ENCODE measurements at regions not wholly inside any gene's neighbourhood (a gene's known extent, or its start where the extent isn't known, plus 50 kb on each side); places are given as distances from the start of the nearest gene placed in this dataset.

DNA sequence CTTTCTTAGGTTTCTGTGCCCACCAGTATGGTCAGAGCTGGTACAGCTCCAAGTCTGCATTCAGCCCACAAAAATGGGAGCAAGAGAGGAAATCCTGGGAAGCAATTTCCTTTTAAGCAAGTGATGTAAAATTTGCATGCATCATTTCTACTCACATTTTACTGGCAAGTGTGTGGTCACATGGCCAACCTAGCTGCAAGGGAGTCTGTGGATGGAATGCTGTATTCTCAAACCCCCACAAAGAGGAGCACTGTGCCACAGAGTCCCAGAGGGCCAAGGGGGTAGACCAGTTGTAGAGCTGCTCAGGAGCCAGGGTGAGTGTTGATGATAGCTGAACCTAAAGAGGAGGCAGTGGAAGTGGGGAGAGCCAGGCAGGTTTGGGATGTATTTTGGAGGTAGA is 154.3 kb upstream of the SPRY4 start:
- in situ Hi-C loops (cut with HindIII; ENCODE audit: low sequenced_read_pairs), result no loop called here

DNA sequence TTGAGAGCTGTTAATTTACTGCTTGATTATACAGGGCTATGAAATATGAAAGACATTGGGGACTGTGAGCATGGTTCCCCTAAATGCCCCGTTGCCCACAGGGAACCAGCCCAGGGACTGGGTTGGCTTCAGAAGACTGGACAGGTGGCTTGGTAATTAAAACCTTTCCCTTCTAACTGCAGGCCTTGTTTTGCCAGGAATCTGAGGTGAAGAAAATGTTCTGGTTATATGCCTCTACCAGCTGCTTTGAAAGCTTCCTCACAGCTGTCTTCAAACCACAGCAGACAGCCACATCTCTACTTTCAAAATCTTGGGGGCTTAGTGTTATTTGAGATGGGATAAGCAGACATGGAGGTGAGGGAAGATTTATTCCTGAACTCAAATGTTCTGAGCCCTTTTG is 153.3 kb upstream of the SPRY4 start:
- in situ Hi-C loops (cut with HindIII; ENCODE audit: low sequenced_read_pairs), result no loop called here

DNA sequence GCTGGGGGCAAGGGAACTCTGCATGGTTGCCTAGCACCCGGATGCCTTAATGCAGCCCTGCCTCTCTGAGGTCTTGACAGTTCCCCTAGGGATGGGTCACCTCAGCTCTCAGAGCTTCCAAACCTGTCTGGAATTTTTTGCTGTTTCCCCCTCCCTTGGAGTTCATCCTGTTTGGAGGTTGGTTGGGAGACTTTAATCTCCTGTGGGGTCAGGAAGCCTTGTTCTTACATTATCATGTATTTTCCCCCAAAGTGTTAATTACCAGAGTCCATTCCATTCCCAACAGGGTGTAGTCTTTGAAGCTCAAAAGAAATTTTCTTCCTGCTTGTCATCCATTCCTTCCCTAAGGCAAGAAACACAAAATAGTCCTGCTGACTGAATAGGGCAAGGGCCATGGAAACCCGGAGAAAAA is 150.3 kb upstream of the SPRY4 start:
- in situ Hi-C loops (cut with HindIII; ENCODE audit: low sequenced_read_pairs), result no loop called here

DNA sequence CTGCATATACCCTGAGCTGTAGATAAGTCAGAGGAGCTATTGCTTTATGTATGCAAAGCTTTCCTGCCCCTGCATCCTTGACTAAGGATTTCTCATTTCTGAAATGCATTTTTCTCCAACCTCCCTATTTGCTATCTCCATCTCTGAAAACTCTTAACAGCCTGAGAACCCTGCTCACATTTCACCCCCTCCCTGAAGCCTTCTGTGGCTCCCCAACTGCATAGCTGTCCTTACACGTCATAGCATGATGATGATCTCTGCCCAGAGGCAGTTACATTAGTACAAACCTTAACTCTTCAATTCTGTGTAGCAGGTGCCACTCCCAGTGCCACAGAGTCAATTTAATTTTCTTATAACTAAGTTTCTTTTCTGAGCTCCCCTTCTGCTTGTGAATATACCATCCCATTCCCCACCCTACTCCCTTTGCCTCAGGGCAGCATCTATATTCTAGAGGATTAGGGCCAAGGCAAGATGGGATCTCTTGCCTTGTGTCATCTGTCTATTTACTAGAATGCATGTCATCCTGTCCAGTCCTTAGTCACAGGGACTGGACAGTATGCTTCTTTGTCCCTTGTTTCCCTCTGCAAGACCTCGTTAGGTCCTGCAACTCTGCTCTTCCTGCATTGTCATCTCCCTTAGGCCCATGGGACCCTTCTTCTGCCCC is 149.7 kb upstream of the SPRY4 start:
- in situ Hi-C loops (cut with HindIII; ENCODE audit: low sequenced_read_pairs), result no loop called here

DNA sequence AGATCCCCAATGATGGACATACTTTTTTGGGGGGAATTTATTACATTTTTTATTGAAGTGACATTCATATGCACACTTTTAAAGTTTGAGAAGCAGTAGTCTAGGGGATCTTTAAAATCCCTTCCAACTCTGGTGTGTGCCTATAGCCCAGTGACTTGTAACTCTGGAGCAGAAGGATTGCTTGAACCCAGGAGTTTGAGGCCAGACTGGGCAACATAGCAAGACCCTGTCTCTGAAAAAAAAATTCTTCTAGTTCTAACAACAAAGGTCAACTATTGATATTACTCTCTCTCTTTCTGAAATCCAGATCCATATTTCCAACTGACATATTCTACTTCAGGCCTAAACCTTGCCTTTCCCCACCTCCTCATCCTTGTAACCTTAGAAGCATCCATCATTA is 148.2 kb upstream of the SPRY4 start:
- in situ Hi-C loops (cut with HindIII; ENCODE audit: low sequenced_read_pairs), result no loop called here

DNA sequence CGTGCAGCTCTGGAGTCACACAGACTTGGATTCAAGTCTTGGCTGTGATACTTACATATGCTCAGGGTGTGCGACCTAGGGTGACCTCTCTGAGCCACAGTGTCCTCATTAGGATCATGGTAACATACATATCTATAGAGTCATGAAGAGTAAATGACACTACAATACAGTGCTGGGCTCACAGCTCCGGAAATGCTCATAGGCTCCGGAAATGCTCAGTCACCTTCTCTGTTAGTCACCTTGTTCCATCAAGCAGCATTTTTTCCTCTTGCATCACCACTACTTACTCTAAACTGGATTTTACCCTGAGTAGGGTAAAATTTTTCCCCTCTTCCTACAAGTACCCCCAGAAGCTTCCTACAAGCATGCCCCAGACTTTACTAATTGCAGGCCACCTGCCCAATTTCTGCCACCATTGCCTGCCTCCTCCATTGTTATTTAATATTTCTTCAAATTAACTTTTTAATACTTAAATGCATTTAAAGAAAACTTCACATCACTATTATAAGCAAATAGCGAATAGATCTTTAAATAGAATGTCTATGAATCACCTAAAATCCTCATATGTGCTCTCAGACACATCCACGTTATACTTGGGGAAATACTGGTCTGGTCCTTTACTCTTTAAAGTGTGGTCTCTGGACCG is 147.6 kb upstream of the SPRY4 start:
- in situ Hi-C loops (cut with HindIII; ENCODE audit: low sequenced_read_pairs), result no loop called here

DNA sequence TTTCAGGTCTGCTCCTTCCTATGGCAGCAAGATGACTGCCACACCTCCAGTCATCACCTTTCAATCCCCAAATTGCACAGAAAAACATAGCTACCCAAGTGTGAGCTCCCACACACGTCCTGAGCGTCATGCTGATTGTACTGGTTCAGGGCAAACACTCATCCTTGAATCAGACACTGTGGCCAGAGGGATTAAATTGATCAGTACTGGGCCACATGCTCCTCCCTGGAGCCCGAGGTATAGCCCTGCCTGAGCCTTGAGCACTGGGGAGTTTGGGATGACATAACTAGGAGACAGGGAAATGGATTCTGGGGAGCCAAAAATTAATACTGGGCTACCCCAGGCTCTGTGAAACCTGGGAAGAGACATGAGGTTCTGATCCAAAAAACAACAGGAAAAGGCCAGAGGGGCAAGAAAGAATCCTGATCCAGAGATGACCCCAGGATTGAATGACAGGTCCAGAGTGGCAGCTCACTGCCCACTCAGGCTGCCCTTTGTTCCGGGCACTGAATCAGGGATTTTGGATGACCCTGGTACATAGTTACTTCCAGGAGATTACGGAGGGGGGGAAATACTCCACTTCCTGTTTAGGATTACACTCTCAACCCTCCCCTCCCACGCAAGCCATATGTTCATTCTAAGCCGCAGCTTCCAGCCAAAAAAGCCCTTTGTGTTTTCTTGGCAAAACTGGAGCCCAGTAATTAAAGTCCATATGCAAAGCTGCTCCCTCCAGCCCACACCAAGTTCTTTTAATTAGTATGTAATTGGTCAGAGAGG is 141.6 kb upstream of the SPRY4 start:
- in situ Hi-C loops (cut with HindIII; ENCODE audit: low sequenced_read_pairs), result no loop called here

DNA sequence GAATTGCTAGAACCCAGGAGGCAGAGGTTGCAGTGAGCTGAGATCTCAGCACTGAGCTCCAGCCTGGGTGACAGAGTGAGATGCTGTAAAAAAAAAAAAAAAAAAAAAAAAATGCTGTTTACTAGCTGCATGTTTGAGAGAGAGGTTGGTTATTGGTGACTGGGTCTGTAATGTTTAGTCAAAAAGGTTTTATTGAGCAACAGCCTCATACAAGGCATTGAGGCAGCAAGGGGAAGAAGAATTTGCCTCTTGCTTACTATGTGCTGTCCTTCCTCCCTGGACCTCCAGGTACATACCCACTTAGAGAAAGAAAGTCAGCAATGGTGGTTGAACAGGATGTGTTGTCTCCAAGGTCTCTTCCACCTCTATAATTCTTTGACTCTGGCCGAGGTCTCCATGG is 140.7 kb upstream of the SPRY4 start:
- in situ Hi-C loops (cut with HindIII; ENCODE audit: low sequenced_read_pairs), result no loop called here

DNA sequence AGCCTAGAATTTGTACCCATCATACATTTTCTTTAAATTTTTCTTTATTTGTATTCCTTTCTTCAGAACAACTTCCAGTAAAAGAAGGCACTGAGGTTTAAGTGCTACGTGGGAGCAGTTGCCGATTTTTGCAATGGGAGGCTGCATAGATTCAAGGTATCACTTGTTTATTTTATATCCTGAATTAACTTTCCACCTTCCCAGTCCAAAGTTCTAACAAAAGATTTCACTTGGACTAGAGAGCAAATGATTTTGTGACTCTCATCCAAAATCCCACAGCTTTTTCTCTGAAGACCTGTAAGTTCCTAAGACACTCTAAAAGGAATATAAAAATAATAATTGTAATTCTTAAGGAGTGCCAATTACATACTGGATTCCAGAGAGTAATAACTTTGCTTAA is 139.1 kb upstream of the SPRY4 start:
- in situ Hi-C loops (cut with HindIII; ENCODE audit: low sequenced_read_pairs), result loop anchor here (5.0 kb wide), 1 partner anchor 102 kb away; no protein-coding TSS in a partner anchor

DNA sequence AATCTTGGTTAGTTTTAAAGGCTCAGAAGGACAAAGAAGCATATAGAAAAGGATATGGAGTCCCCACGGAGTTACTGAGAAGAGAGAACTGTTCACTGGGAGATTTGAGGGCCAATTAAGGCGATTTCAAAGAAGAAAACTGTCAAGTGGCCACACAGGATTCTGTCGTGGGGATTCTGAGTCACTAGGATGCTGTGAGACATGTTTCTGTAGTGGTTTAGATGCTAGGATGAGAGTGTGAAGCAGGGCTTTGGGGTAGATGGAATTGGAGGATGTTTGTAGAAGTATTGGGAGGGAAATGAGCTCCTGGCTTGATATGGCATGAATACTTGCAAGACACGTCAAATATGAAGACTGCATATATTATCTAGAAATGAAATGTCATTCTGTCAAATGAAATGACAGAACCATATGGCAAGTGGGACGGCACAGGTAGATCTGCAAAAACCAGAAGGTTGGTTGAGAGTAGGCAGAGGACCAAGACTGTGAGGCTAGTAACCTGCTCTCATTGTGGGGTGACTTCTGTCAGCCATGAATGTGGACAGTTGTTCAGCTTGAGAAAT is 136.3 kb upstream of the SPRY4 start:
- in situ Hi-C loops (cut with HindIII; ENCODE audit: low sequenced_read_pairs), result loop anchor here (5.0 kb wide), 1 partner anchor 99 kb away; no protein-coding TSS in a partner anchor

DNA sequence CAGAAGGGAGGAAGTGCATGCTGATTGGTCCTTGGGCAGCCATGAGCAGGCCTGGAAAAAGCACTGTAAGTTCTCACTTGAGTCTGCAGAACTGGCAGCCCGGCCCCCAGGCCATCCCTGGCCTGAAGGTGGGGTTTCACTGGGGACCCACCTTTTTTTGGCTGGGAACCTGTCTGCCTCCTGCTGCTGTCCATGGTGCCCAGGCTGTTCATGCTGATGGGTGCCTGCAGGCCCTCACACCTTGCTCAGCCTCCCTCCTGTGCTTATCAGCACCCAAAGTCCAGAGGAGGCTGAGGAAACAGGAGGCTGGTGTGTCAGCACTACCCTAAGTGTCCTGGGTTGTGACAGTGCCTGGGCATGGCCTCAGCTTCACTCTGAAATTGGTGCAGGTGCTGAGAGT is 134.4 kb upstream of the SPRY4 start:
- in situ Hi-C loops (cut with HindIII; ENCODE audit: low sequenced_read_pairs), result loop anchor here (10.0 kb wide), 1 partner anchor 86 kb away; no protein-coding TSS in a partner anchor

DNA sequence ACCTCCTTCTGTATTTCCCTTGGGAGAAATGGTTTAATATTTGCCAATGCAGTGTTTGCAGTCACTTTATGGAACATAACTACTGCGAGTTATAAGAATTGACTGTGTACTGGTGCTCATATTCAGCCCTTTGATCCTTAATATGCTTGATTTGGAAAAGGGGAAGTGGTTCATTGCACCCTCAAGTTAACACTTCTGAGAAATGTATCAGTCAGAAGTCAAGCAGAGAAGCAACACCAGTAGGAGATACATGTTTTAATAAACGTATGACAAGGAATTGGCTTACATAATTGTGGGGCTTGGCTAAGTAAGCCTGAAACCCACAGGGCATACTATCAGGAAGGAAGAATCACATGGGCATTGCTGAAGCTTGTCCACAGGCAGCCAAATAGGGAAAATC is 131.0 kb upstream of the SPRY4 start:
- in situ Hi-C loops (cut with HindIII; ENCODE audit: low sequenced_read_pairs), result loop anchor here (10.0 kb wide), 1 partner anchor 89 kb away; no protein-coding TSS in a partner anchor

DNA sequence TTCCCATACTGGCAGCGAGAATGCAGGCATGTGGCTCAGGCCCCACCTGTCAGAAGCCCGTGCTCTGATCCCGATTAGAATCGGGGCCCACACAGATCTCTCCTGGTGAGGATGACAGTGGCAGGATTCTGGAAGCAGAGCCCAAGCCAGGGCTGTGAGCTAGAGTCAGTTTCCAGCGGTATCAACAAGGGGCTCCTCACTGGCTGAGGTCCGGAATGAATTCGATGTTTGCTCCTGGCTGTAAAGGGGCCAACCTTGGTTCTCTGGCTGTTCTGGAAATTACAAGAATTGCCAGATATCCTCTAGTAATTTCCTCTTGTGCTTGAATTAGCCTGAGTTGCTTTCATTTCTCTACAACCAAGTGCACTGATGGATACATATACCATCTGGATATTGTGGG is 129.1 kb upstream of the SPRY4 start:
- in situ Hi-C loops (cut with HindIII; ENCODE audit: low sequenced_read_pairs), result loop anchor here (10.0 kb wide), 1 partner anchor 91 kb away; no protein-coding TSS in a partner anchor

DNA sequence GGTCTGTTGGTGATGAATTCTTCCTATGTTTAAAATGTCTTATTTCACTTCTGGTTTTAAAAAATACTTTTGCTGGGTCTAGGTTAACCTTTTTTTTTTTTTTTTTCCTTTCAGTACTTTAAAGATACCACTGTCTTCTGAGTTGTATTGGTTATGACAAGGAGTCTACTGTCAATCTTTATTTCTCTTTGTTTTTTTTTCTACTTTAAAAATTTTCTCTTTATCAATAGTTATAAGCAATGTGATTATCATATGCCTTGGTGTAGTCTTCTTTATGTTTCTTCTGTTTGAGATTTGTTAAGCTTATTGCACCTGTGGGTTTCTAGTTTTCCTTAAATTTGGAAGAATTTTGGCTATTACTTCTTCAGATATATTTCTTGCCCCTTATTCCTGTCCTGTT is 125.6 kb upstream of the SPRY4 start:
- in situ Hi-C loops (cut with HindIII; ENCODE audit: low sequenced_read_pairs), result loop anchor here (10.0 kb wide), 1 partner anchor 94 kb away; no protein-coding TSS in a partner anchor

DNA sequence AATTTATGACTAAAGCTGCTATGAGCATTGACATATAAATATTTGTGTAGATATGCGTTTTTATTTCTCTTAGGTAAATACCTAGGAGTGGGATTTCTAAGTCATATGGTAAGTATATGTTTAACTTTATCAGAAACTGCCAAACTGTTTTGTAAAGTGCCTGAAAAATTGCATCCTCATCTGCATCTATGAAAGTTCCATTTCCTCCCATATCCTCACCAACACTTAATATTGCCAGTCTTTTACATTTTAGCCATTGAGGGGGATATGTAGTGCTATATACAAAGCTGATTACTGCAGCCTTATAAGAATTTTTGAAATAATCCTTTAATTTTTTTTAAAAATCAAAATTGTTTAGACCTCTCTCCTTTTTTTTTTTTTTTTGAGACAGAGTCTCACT is 123.1 kb upstream of the SPRY4 start:
- in situ Hi-C loops (cut with HindIII; ENCODE audit: low sequenced_read_pairs), result no loop called here

DNA sequence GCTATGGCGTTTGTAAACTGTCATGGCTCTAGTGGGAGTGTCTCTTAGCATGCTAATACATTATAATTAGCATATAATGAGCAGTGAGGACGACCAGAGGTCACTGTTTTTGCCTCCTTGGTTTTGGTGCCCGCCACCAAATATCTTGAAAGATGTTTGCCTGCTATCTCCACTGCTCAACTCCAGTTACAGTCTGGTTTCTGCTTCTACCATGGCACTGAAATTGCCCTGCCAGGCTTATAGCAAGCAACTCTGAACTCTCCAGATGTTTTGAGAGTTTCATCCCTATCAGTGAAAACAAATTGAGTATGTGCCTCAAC is 122.1 kb upstream of the SPRY4 start:
- in situ Hi-C loops (cut with HindIII; ENCODE audit: low sequenced_read_pairs), result no loop called here

DNA sequence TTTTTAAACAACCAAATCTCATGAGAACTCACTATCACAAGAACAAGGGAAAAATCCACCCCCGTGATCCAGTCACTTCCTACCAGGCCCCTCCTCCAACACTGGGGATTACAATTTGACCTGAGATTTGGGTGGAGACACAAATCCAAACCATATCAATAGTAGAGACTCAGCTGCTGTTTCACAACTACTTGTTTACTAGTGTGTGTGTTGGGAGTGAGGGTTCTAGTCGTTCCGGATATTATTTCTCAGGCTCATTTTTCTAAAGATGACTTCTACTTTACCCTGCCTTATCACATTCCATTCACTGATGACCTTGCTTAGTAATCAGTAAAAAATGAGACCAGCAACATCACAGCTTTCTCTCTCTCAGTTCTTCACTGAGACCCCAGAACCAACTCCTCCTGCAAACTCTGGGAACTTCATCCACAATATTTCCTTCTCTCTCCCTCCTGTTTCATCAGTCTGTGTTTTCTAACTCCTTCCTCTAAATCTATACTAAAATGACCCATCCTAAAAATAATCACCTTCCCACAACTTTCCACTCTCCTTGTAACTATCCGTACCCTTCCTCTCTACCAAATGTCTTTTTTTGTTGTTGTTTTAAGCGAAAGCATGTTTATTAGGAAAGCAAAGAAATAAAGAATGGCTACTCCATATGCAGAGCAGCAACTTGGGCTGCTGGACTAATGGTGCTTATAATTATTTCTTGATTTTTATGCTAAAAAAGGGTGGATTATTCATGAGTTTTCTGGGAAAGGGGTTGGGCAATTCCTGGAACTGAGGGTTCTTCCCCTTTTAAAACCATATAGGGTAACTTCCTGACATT is 121.5 kb upstream of the SPRY4 start:
- in situ Hi-C loops (cut with HindIII; ENCODE audit: low sequenced_read_pairs), result no loop called here

DNA sequence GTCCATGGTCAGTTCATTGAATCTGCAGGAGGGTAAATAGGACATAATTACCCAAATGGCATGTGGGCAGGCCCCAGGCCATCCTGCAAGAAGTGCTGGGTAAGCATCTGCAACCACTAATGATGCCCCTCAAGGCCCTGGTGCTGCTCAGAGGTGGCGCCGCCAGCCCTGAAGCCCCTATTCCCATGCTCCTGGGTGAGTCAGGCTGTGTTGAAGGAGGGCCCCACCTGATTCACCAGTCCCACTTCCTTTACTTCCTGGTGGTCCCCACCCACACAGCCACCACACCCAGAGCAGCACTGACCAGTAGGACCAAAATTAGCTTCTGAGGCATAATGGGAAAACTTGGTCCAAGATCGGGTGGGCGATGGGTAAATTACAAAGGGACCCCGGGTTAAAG is 120.4 kb upstream of the SPRY4 start:
- in situ Hi-C loops (cut with HindIII; ENCODE audit: low sequenced_read_pairs), result no loop called here

DNA sequence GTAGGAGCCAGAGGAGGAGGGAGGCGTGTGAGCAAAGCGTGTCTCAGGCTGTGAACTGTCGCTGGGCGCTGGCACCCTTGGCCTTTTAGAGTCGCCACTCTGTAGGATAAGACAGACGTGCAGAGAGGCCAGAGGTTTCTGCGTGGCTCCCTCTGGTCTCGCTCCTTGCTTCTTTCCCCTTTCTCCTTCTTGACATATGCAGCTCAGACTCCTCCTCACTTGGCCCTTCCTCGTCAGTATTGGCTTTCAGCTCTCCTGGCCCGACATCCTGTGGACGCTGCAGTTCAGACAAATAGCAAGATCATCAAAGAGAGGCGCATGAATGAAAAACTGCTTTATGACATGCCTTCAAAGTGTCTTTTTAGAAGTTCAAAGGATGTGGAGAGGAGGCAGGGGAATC is 116.8 kb upstream of the SPRY4 start:
- in situ Hi-C loops (cut with HindIII; ENCODE audit: low sequenced_read_pairs), result no loop called here

DNA sequence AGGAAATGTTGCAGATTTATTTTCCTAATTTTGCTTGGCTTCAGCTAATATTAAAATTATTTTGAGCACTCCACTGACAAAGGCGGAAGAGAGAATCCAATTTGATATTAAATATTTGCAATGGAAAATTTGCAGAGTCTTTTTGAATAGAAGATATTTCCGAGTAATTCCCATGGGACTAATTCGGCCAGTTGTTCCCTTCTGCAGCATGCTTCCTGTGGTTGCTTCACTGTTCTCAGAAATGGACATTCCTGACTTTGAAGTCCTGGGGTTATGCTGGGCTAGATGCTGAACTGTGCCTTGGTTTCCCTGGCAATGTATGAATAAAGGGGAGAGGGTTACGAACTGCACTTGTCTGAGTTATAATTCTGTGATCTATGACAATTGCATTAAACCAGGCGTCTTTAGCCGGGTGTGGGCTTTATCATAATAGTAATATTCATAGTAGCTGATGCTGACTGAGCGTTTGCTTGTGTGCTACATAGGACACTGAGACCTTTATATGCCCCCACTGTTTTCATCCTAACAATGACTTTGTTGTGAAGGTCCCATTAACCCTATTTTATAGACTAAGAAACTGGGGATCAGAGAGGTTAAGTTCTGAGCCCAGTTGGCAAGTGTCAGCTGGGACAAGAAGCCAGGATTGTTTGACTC is 114.5 kb upstream of the SPRY4 start:
- in situ Hi-C loops (cut with HindIII; ENCODE audit: low sequenced_read_pairs), result no loop called here

Measured in DLD1 (cell line).